ENCODE measurements at regions not wholly inside any gene's neighbourhood (a gene's known extent, or its start where the extent isn't known, plus 50 kb on each side); places are given as distances from the start of the nearest gene placed in this dataset.

DNA sequence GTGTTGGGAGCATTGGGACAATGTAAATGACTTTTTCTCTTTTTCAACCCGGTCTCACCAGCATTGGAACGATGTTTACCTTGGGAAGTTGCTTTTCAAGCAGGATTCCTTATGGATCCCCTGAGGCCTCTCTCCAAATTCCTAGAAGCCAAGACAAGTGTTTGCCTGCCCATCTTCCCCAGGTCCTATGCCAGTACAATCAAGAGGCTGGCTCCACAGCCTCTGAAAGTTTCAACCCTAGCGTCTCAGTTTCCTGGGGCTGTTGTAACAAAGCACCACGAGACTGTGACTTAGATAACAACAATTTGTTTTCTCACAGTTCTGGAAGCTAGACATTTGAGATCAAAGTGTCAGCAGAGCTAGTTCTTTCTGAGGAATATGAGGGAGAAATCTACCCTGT lies 347.2 kb upstream of the UMPS start:
- in situ Hi-C loops (cut with HindIII; ENCODE audit: low sequenced_read_pairs) = no loop called here
- H3K4me3 ChIP-seq (ENCODE audit: low read depth, low read length) = no peak overlapping the region
- TF ChIP-seq, protein P1, sequence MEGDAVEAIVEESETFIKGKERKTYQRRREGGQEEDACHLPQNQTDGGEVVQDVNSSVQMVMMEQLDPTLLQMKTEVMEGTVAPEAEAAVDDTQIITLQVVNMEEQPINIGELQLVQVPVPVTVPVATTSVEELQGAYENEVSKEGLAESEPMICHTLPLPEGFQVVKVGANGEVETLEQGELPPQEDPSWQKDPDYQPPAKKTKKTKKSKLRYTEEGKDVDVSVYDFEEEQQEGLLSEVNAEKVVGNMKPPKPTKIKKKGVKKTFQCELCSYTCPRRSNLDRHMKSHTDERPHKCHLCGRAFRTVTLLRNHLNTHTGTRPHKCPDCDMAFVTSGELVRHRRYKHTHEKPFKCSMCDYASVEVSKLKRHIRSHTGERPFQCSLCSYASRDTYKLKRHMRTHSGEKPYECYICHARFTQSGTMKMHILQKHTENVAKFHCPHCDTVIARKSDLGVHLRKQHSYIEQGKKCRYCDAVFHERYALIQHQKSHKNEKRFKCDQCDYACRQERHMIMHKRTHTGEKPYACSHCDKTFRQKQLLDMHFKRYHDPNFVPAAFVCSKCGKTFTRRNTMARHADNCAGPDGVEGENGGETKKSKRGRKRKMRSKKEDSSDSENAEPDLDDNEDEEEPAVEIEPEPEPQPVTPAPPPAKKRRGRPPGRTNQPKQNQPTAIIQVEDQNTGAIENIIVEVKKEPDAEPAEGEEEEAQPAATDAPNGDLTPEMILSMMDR (IDR thresholded peaks at IDR 0.05; ENCODE audit: low read depth, low read length, missing control alignments) = no peak
- DNase-seq (ENCODE audit: low read depth) = no peak

DNA sequence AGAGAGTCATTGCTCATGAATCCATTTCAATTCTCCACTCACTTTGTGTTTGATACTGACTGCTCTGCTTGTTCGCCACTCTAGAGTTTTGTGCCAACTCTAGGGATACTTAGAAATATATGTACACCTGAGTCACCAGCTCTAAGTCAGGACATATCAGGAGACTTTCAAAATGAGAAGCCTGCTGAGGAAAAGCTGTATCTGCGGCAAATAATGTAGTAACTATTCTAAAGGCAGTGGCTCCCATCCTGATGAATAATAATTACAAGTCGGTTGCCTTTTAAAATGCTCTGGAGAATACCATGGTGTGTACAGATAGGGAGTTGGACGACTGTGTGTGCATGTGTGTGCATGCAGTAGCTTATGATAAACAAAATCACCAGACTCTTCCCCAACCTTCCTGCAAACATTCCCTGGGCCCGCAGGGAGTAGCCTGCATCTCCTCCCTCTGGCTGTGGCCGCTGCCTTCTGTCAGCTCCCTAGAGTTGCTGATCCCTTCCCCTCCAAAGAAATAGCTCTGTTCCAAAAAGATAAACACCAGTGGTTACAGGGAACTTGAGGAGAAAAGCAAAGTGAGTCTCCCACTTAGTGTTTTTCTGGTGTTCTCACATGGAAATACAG lies 346.3 kb upstream of the UMPS start:
- in situ Hi-C loops (cut with HindIII; ENCODE audit: low sequenced_read_pairs) = no loop called here
- TF ChIP-seq, protein P1 (IDR thresholded peaks at IDR 0.05; ENCODE audit: low read depth, low read length, missing control alignments) = no peak
- H3K4me3 ChIP-seq (ENCODE audit: low read depth, low read length) = no peak overlapping the region
- no peak for DNase-seq (ENCODE audit: low read depth)

DNA sequence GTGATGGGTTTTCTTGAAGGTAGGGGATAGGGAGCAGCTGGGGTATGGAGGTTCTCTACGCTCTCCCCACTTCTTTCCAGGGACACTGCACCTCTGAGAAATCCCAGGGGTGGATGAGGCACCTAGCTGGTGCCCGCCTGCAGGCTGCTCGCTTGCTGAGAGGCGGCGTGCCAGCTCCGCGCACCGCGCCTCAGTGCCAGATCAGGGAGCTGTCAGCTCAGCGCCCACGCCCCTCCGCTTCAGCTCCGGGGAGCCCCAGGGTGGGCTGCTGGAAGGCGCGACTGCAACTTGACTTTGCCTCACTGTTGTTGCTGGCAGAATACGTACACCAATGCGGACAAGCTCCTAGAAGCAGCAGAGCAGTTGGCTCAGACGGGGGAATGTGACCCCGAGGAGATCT lies 345.7 kb upstream of the UMPS start:
- H3K4me3 ChIP-seq (ENCODE audit: low read depth, low read length) = no peak overlapping the region
- TF ChIP-seq, protein P1 (IDR thresholded peaks at IDR 0.05; ENCODE audit: low read depth, low read length, missing control alignments) = no peak
- in situ Hi-C loops (cut with HindIII; ENCODE audit: low sequenced_read_pairs) = no loop called here
- DNase-seq (ENCODE audit: low read depth) = no peak

DNA sequence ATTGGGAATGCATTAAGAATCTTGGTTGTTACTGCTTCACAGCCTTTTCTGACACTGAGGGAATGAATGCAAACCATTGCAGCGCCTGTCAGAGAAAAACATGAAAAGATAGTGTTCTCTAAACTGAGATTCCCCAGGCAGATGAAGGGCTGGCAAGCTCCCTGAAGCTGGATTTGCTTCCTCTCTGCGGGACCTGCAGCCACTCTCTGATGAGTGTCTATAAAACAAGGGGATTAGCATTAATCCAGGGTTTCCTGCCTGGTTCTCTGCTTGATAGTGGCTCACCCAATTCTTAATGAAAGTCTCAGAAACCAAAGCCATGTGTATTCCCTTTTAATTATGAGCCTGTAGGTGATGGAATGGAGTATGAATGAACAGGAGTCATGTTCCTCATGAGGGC lies 344.3 kb upstream of the UMPS start:
- no peak overlapping the region for H3K4me3 ChIP-seq (ENCODE audit: low read depth, low read length)
- in situ Hi-C loops (cut with HindIII; ENCODE audit: low sequenced_read_pairs) = no loop called here
- DNase-seq (ENCODE audit: low read depth) = no peak
- TF ChIP-seq, protein P1 (IDR thresholded peaks at IDR 0.05; ENCODE audit: low read depth, low read length, missing control alignments) = no peak

DNA sequence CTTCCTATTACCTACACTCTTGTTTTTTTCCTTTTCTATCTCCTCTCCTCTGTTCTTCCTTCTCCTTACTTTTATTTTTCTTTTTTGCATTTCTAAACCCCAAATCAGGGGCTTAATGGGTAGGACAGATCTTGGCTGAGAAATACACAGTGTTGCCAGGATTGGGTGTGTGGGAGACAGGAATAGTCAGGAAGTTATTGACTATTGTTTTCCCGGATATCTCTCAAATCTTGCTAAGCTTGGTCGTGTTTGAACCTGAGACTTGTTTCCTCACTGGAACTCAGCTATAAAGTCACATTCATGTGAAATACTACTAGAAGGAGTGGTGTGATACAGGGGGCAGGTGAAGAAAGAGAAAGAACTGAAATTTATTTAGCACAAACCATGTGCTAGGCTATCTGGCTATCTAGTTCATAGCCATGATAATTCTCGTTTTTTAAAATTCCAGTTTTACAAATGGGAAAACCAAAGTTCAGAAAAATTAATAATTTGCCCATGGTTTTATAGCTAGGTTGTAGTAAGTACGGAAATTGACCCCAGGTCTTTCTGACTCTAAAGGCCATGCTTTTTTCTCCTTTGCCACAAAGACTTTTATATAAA lies 343.2 kb upstream of the UMPS start:
- TF ChIP-seq, protein P1 (IDR thresholded peaks at IDR 0.05; ENCODE audit: low read depth, low read length, missing control alignments) = no peak
- H3K4me3 ChIP-seq (ENCODE audit: low read depth, low read length) = no peak overlapping the region
- no peak for DNase-seq (ENCODE audit: low read depth)
- in situ Hi-C loops (cut with HindIII; ENCODE audit: low sequenced_read_pairs) = no loop called here

DNA sequence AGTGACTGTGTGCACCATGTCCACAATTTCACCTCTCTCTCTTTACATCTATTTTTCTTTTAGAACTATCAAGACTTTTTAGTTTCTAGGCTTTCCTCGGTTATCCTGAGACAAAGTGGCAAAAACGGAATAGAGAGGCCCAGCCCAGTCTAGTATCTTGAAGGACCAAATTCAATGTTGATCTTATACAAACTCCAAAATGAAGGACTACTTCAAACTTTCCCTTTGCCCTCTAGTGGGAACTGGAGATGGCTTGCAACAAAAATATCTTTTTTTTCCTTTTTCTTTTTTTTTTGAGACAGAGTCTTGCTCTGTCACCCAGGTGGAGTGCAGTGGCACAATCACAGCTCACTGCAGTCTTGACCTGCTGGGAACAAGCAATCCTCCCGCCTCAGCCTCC lies 338.5 kb upstream of the UMPS start:
- TF ChIP-seq, protein P1 (IDR thresholded peaks at IDR 0.05; ENCODE audit: low read depth, low read length, missing control alignments) = no peak
- H3K4me3 ChIP-seq (ENCODE audit: low read depth, low read length) = no peak overlapping the region
- DNase-seq (ENCODE audit: low read depth) = no peak
- in situ Hi-C loops (cut with HindIII; ENCODE audit: low sequenced_read_pairs) = no loop called here
